GM12874 (cell line): ENCODE measurements at regions not wholly inside any gene's neighbourhood (a gene's known extent, or its start where the extent isn't known, plus 50 kb on each side); places are given as distances from the start of the nearest gene placed in this dataset.

Experiments
- CTCF ChIP-seq: IDR thresholded peaks from 2 replicates; pipeline ENCODE4 v1.5.1; 2011; ENCODE audit warnings: low read depth, mild to moderate bottlenecking, control low read depth, low read length, moderate library complexity; ENCODE audit not compliant: insufficient read depth

DNA sequence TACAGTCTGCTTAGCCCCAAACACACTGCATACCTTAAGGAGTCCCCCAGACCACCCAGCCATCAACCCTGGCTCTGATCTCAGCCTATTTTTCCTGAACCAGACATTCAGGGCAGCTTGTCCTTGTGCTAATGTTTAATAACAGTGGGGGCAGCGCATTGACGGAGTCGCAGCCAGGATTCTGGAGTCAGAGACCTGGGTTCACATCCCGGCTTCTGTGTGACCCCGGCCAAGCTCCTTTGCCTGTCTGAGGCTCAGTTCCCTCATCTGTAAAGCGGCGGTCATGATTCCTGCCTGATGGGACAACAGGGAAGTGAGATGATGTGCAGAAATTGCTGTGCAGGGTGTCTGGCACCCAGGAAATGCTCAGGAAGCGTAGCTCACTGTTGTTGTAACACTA is 63.1 kb downstream of the MATN1 start:
- no peak for TF ChIP-seq CTCF

- TF ChIP-seq CTCF: no peak
Observed at GRCh38 chr1:30659702-30660101, 63.7 kb downstream of the MATN1 start.

DNA sequence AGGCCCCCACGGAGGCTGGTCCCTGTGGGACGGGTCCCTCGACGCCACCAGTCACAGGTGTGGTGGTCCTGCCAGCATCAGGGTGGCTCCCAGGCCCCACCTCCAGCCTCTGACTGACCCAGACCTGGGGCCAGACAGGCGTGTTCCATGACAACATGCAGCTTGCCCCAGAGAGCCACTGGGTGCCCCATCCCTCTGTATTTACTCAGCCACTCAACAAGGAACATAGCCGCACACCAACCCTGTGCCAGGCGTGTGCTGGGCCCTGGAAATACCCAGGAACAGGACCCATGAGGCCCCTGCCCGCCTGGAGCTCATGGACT is 65.4 kb downstream of the MATN1 start:
- TF ChIP-seq CTCF: no peak

DNA sequence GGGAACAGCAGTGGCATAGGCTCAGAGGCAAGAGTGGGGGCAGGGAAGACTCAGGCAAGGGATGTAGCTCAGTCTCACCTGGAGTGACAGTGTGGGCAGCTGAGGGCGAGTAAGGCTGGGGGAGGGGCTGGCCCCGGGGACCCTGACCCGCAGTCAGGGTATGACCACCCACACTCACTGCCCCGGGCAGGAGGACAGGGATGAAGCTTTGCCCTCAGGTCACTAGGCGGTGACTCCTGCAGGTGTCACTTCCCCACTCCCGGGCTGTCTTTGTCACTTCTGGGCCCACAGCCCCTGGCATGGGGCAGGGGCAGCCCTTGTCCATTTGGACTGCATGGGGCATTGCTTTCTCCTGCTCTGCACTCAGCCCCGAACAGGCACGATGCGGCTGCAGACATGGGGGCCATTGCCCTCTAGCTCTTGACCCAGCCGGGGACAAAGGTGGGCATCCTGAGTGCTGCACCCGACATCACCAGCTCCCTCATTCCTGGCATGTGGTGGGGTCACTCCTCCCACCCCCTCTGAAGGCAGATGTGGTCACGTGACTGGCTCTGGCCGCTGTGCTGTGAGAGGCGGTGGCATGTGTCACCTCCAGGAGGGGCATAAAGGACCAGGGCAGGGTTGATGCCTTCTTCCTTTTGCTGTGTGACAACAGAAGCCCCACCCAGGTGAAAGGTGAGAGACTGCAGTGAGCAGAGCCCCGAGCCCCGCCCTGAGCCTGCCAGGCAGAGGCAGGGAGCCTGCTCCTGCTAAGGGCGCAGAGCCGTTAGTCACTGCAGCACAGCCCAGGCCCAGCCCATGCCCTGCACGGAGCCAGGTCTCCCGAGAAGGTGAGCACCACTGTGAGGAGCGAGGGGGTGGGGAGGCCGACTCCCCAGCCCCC is 66.0 kb downstream of the MATN1 start:
- no peak for TF ChIP-seq CTCF

- TF ChIP-seq CTCF: no peak
Observed at GRCh38 chr1:30656171-30656940, 67.0 kb downstream of the MATN1 start.

DNA sequence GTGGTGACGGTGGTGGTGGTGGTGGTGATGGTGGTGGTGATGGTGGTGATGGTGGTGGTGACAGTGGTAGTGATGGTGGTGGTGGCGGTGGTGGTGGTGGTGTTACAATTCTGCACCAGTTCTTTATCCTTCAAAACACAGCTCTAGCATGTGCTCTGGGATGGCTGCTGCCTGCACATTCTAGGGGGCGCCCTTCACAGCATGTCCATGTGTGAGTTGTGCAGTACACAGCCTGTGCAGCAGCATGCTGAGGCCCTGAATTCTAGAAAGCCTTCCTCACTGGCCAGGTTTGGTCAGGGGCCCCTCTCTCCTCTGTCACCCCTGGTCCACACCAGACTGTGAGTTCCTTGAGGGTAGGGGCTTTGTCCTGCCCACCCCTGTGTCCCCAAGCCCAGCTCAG is 67.7 kb downstream of the MATN1 start:
- no peak for TF ChIP-seq CTCF

GRCh38 chr1:30654188-30654587 is 69.2 kb downstream of the MATN1 start:
- no peak for TF ChIP-seq CTCF
